PFSK-1 (cell line): ENCODE measurements at regions not wholly inside any gene's neighbourhood (a gene's known extent, or its start where the extent isn't known, plus 50 kb on each side); places are given as distances from the start of the nearest gene placed in this dataset.

ENCODE experiments used
- SIN3A ChIP-seq: IDR thresholded peaks from 2 replicates; pipeline ENCODE4 v1.6.1; 2012; ENCODE audit warnings: mild to moderate bottlenecking, low read length, moderate library complexity, borderline replicate concordance; ENCODE audit not compliant: insufficient read depth
- TAF1 ChIP-seq: IDR thresholded peaks from 2 replicates; pipeline ENCODE4 v1.6.1; 2012; ENCODE audit warnings: low read length, control low read depth, borderline replicate concordance; ENCODE audit not compliant: insufficient read depth

- no peak for TF ChIP-seq SIN3A
- no peak for TF ChIP-seq TAF1
Observed at GRCh38 chr2:240325016-240326007, 110.2 kb upstream of the GPC1 start.
